H1 (cell line): ENCODE measurements at regions not wholly inside any gene's neighbourhood (a gene's known extent, or its start where the extent isn't known, plus 50 kb on each side); places are given as distances from the start of the nearest gene placed in this dataset.

Source experiments
- CTCF ChIA-PET: fragments of 300-600 bp; sonication (Branson Sonifier 250); formaldehyde crosslinking; loops from one replicate; lab custom pipeline; 2021; ENCODE audit not compliant: partially characterized antibody; lab: Charles Lee
- POLR2A ChIA-PET: fragments of 300-600 bp; sonication (Branson Sonifier 250); formaldehyde crosslinking; loops from one replicate; lab custom pipeline; 2021; ENCODE audit warnings: inconsistent platforms; ENCODE audit not compliant: partially characterized antibody; lab: Charles Lee
- DNase-seq, 2 experiments: peaks; one replicate each; pipeline versions ENCODE4 v3.0.0 to v3.0.0-alpha.2; 2010 to 2022; ENCODE audit warnings: low spot score in 2 of 2, low read depth in 1 of 2, mixed read lengths in 1 of 2
- FAIRE-seq: peaks from 2 replicates; lab custom pipeline; 2011; peaks lifted over from hg19 to GRCh38; lab: Jason Lieb, UNC
- H2AFZ ChIP-seq: 2 replicates; pipeline ENCODE4 v1.8.1; 2012; ENCODE audit warnings: low read length, inconsistent platforms
- H2AK5ac ChIP-seq: 2 replicates; pipeline ENCODE4 v1.6.1; 2013; ENCODE audit warnings: low read depth, low read length
- H2BK120ac ChIP-seq: replicated peaks from 2 replicates; pipeline ENCODE3; 2013; ENCODE audit warnings: low read depth, low read length, inconsistent platforms
- H2BK12ac ChIP-seq: 2 replicates; pipeline ENCODE4 v1.6.1; 2013; ENCODE audit warnings: low read depth, low read length
- H2BK15ac ChIP-seq: 2 replicates; pipeline ENCODE4 v1.6.1; 2013; ENCODE audit warnings: low read length
- H2BK20ac ChIP-seq: 2 replicates; pipeline ENCODE4 v1.6.1; 2013; ENCODE audit warnings: low read length
- H2BK5ac ChIP-seq: 2 replicates; pipeline ENCODE4 v1.6.1; 2013; ENCODE audit warnings: low read depth, low read length
- H3K14ac ChIP-seq: 2 replicates; pipeline ENCODE4 v1.6.1; 2013; ENCODE audit warnings: inconsistent platforms; ENCODE audit not compliant: insufficient read length
- H3K18ac ChIP-seq: 2 replicates; pipeline ENCODE4 v1.6.1; 2013; ENCODE audit warnings: low read length; ENCODE audit errors: extremely low read depth
- H3K23ac ChIP-seq: 2 replicates; pipeline ENCODE4 v1.6.1; 2013; ENCODE audit warnings: inconsistent platforms; ENCODE audit not compliant: insufficient read length
- H3K23me2 ChIP-seq: 2 replicates; pipeline ENCODE4 v1.6.1; 2013; ENCODE audit warnings: low read depth, low read length
- H3K27ac ChIP-seq: 2 replicates; pipeline ENCODE4 v1.6.1; 2011; ENCODE audit warnings: low read depth, low read length, inconsistent platforms
- H3K27me3 ChIP-seq, 4 experiments: replicated peaks in 1 of 4; 1 replicate in 1 of 4; 2 replicates in 3 of 4; pipeline versions ENCODE4 v1.6.1 to v1.8.1; 2011 to 2013; ENCODE audit warnings: low read length in 3 of 4, mild to moderate bottlenecking in 3 of 4, inconsistent platforms in 2 of 4, mixed read lengths in 2 of 4, moderate library complexity in 1 of 4; ENCODE audit not compliant: control insufficient read depth in 3 of 4, insufficient read depth in 3 of 4; ENCODE audit errors: extremely low read depth in 1 of 4
- H3K36me3 ChIP-seq, 4 experiments: 2 replicates each; pipeline versions ENCODE4 v1.6.1 to v1.8.1; 2011 to 2013; ENCODE audit warnings: mild to moderate bottlenecking in 4 of 4, low read length in 3 of 4, moderate library complexity in 2 of 4, control low read depth in 1 of 4, inconsistent platforms in 1 of 4; ENCODE audit not compliant: insufficient read depth in 4 of 4, control insufficient read depth in 2 of 4
- H3K4ac ChIP-seq: replicated peaks from 2 replicates; pipeline ENCODE3; 2013; ENCODE audit warnings: low read length, low read depth, mixed read lengths, inconsistent platforms; ENCODE audit not compliant: insufficient read length
- H3K4me1 ChIP-seq, 4 experiments: replicated peaks in 1 of 4; 1 replicate in 1 of 4; 2 replicates in 3 of 4; pipeline versions ENCODE4 v1.6.1 to v1.8.1; 2011 to 2013; ENCODE audit warnings: low read length in 3 of 4, inconsistent platforms in 2 of 4, mixed read lengths in 1 of 4; ENCODE audit not compliant: insufficient read depth in 4 of 4, control insufficient read depth in 3 of 4
- H3K4me2 ChIP-seq, 2 experiments: 2 replicates each; pipeline versions ENCODE4 v1.6.1 to v1.8.1; 2011 to 2013; ENCODE audit warnings: low read depth in 2 of 2, low read length in 2 of 2, control low read depth in 1 of 2, inconsistent platforms in 1 of 2, mild to moderate bottlenecking in 1 of 2; ENCODE audit not compliant: insufficient read depth in 1 of 2
- H3K4me3 ChIP-seq, 4 experiments: fragments of 200-600, 300-600 bp in 1 of 4; sonication (generic), shearing (Covaris generic), sonication (Bioruptor Twin) in 1 of 4; 2 replicates each; pipeline versions ENCODE4 v1.5.1 to v1.8.1; 2011 to 2016; ENCODE audit warnings: low read length in 4 of 4, low read depth in 3 of 4, control low read depth in 2 of 4, inconsistent platforms in 2 of 4, mild to moderate bottlenecking in 2 of 4, mixed read lengths in 1 of 4, moderate library complexity in 1 of 4; ENCODE audit not compliant: insufficient read depth in 2 of 4; ENCODE audit errors: extremely low read depth in 1 of 4
- H3K56ac ChIP-seq: replicated peaks from 2 replicates; pipeline ENCODE3; 2013; ENCODE audit warnings: low read depth, mild to moderate bottlenecking, mixed read lengths, low read length, inconsistent platforms; ENCODE audit not compliant: insufficient read length
- H3K79me1 ChIP-seq: 2 replicates; pipeline ENCODE4 v1.6.1; 2013; ENCODE audit warnings: low read depth, low read length, control low read depth
- H3K79me2 ChIP-seq, 2 experiments: 2 replicates each; pipeline versions ENCODE4 v1.6.1 to v1.8.1; 2012 to 2013; ENCODE audit warnings: low read length in 2 of 2, mild to moderate bottlenecking in 2 of 2, inconsistent platforms in 1 of 2; ENCODE audit not compliant: insufficient read depth in 2 of 2, control insufficient read depth in 1 of 2
- H3K9ac ChIP-seq, 4 experiments: replicated peaks in 1 of 4; 1 replicate in 1 of 4; 2 replicates in 3 of 4; pipeline versions ENCODE4 v1.6.1 to v1.8.1; 2011 to 2013; ENCODE audit warnings: low read depth in 3 of 4, low read length in 3 of 4, control low read depth in 2 of 4, mild to moderate bottlenecking in 2 of 4, moderate library complexity in 2 of 4, inconsistent platforms in 1 of 4; ENCODE audit errors: extremely low read depth in 1 of 4
- H3K9me3 ChIP-seq, 2 experiments: 2 replicates each; pipeline versions ENCODE4 v1.6.1 to v1.8.1; 2012 to 2013; ENCODE audit warnings: mild to moderate bottlenecking in 2 of 2, moderate library complexity in 2 of 2, control low read depth in 1 of 2, inconsistent platforms in 1 of 2, low read depth in 1 of 2, low read length in 1 of 2, mixed read lengths in 1 of 2; ENCODE audit not compliant: insufficient read depth in 2 of 2
- H4K20me1 ChIP-seq, 2 experiments: replicated peaks in 1 of 2; 2 replicates each; pipeline versions ENCODE3 to v1.8.1; 2011 to 2013; ENCODE audit warnings: inconsistent platforms in 2 of 2, low read length in 2 of 2, mild to moderate bottlenecking in 1 of 2; ENCODE audit not compliant: insufficient read depth in 2 of 2, control insufficient read depth in 1 of 2
- H4K5ac ChIP-seq: 2 replicates; pipeline ENCODE4 v1.6.1; 2013; ENCODE audit warnings: low read length, low read depth, mixed read lengths, inconsistent platforms; ENCODE audit not compliant: insufficient read length
- H4K8ac ChIP-seq: 2 replicates; pipeline ENCODE4 v1.8.0; 2013; ENCODE audit warnings: mild to moderate bottlenecking, moderate library complexity, low read length, inconsistent platforms; ENCODE audit not compliant: insufficient read depth; ENCODE audit errors: extremely low read depth
- H4K91ac ChIP-seq: replicated peaks from 2 replicates; pipeline ENCODE3; 2013; ENCODE audit warnings: low read length, mixed read lengths, inconsistent platforms; ENCODE audit not compliant: insufficient read length
- ATF2 ChIP-seq: IDR thresholded peaks from 2 replicates; pipeline ENCODE4 v1.6.1; 2012; ENCODE audit warnings: low read length, inconsistent platforms
- CREB1 ChIP-seq: IDR thresholded peaks from 2 replicates; pipeline ENCODE4 v1.6.1; 2012; ENCODE audit warnings: inconsistent platforms
- CTBP2 ChIP-seq: IDR thresholded peaks from 2 replicates; pipeline ENCODE4 v1.7.0; 2011; ENCODE audit warnings: borderline replicate concordance, mild to moderate bottlenecking, moderate library complexity, mixed read lengths, low read length; ENCODE audit not compliant: insufficient read depth, insufficient read length
- KDM1A ChIP-seq: fragments of 200-600, 300-600 bp; sonication (generic); IDR thresholded peaks from 2 replicates; pipeline ENCODE4 v1.7.1; 2016; ENCODE audit warnings: mild to moderate bottlenecking, low read length, borderline replicate concordance
- MAX ChIP-seq: IDR thresholded peaks from 2 replicates; pipeline ENCODE4 v1.6.1; 2012; ENCODE audit warnings: inconsistent platforms
- PHF8 ChIP-seq: fragments of 200-600 bp; sonication (generic); conservative IDR thresholded peaks from 2 replicates; pipeline ENCODE4 v1.7.1; 2012; ENCODE audit warnings: low read depth, mild to moderate bottlenecking, inconsistent platforms, low read length, moderate library complexity
- RXRA ChIP-seq: IDR thresholded peaks from 2 replicates; pipeline ENCODE4 v1.6.1; 2011; ENCODE audit warnings: low read depth, mild to moderate bottlenecking, low read length, moderate library complexity; ENCODE audit not compliant: insufficient read depth
- ZNF274 ChIP-seq: IDR thresholded peaks from 2 replicates; pipeline ENCODE4 v1.7.0; 2012; ENCODE audit warnings: low read length, borderline replicate concordance; ENCODE audit errors: extremely low read depth
- whole genome bisulfite sequencing, 2 experiments: shearing (Covaris generic) in 1 of 2; methylation state at CpG; one replicate each; pipeline versions ENCODE4 v1.1.6 to v1.1.7; 2013 to 2015; ENCODE audit warnings: low lambda C conversion rate in 2 of 2, mixed read lengths in 2 of 2, inconsistent platforms in 1 of 2, low coverage in 1 of 2, missing lambda C conversion rate in 1 of 2; ENCODE audit not compliant: insufficient replicate concordance in 2 of 2, insufficient coverage in 1 of 2, insufficient read length in 1 of 2; ENCODE audit errors: extremely low coverage in 1 of 2, missing lambda C conversion rate in 1 of 2; 5-methylcytosine and 5-hydroxymethylcytosine counted together

GRCh38 chr4:126012691-126013290, 698.0 kb downstream of the FAT4 start:
- WGBS, 2 experiments = 94% methylated on average over 3 of the region's 3 CpGs; no CpG with 5 or more reads in 1 of the 2 experiments
- no peak for FAIRE-seq
- TF ChIP-seq CREB1 (no peak), KDM1A (no peak), PHF8 (no peak), ZNF274 (no peak), RXRA (no peak), MAX (no peak), CTBP2 (no peak), ATF2 (no peak)

More at GRCh38 chr4:126012691-126013290, 698.0 kb downstream of the FAT4 start:
- Histone ChIP-seq H4K5ac (no peak overlapping the region), H3K4me3 (no peak overlapping the region), H2BK5ac (no peak overlapping the region), H3K9ac (no peak overlapping the region), H3K36me3 (no peaks in the 10 kb centered on the region), H2BK15ac (no peak overlapping the region), H4K8ac (no peak overlapping the region), H2AK5ac (no peak overlapping the region), H3K27me3 (no peaks in the 10 kb centered on the region), H3K9me3 (no peaks in the 10 kb centered on the region), H2BK120ac (no peak overlapping the region), H3K4ac (no peak overlapping the region), H3K79me1 (no peaks in the 10 kb centered on the region), H3K56ac (no peak overlapping the region), H3K79me2 (no peaks in the 10 kb centered on the region), H4K91ac (no peak overlapping the region), H3K23me2 (no peaks in the 10 kb centered on the region), H3K23ac (no peak overlapping the region), H3K18ac (no peak overlapping the region), H2AFZ (no peak overlapping the region), H3K4me1 (no peaks in the 10 kb centered on the region), H3K14ac (no peak overlapping the region), H2BK20ac (no peak overlapping the region), H3K4me2 (no peak overlapping the region), H3K27ac (no peak overlapping the region), H4K20me1 (no peaks in the 10 kb centered on the region), H2BK12ac (no peak overlapping the region)
- ChIA-PET POLR2A (no interaction called here), CTCF (no interaction called here)
- DNase-seq = no peak
